RWPE2 (cell line): ENCODE measurements at regions not wholly inside any gene's neighbourhood (a gene's known extent, or its start where the extent isn't known, plus 50 kb on each side); places are given as distances from the start of the nearest gene placed in this dataset.

Source experiments
- ATAC-seq: fragments of 200-7000 bp; cut with Tn5 transposase; 3 replicates; pipeline ENCODE4 v1.9.1; 2021; ENCODE audit warnings: low read depth
- DNase-seq: peaks from one replicate; pipeline ENCODE4 v3.0.0-alpha.2; 2020; ENCODE audit warnings: low spot score
- H3K27ac ChIP-seq: fragments of 450-650 bp; 2 replicates; pipeline ENCODE4 v1.5.1; 2017; ENCODE audit warnings: mild to moderate bottlenecking; ENCODE audit not compliant: poor library complexity, severe bottlenecking
- H3K27me3 ChIP-seq: fragments of 250-450 bp; sonication (Bioruptor Pico); 2 replicates; pipeline ENCODE4 v1.5.1; 2021; ENCODE audit warnings: mild to moderate bottlenecking, moderate library complexity; ENCODE audit not compliant: insufficient read depth, poor library complexity, severe bottlenecking
- H3K36me3 ChIP-seq: fragments of 250-450 bp; sonication (Bioruptor Pico); 2 replicates; pipeline ENCODE4 v1.5.1; 2020; ENCODE audit warnings: low read depth, mild to moderate bottlenecking, moderate library complexity
- H3K4me1 ChIP-seq: fragments of 250-450 bp; sonication (Bioruptor Pico); 2 replicates; pipeline ENCODE4 v1.5.1; 2021; ENCODE audit warnings: mild to moderate bottlenecking, moderate library complexity; ENCODE audit not compliant: insufficient read depth, poor library complexity, severe bottlenecking
- H3K4me3 ChIP-seq: fragments of 250-450 bp; sonication (Bioruptor Pico); 2 replicates; pipeline ENCODE4 v1.5.1; 2021; ENCODE audit warnings: mild to moderate bottlenecking, moderate library complexity; ENCODE audit not compliant: severe bottlenecking
- H3K9me3 ChIP-seq: fragments of 250-450 bp; sonication (Bioruptor Pico); 2 replicates; pipeline ENCODE4 v1.5.1; 2021; ENCODE audit warnings: mild to moderate bottlenecking, moderate library complexity; ENCODE audit not compliant: severe bottlenecking
- TF ChIP-seq, protein P1 (sequence below): fragments of 450-650 bp; IDR thresholded peaks from one replicate; pipeline ENCODE4 v1.5.1; 2017; ENCODE audit warnings: mild to moderate bottlenecking, moderate library complexity; ENCODE audit not compliant: poor library complexity, severe bottlenecking

DNA sequence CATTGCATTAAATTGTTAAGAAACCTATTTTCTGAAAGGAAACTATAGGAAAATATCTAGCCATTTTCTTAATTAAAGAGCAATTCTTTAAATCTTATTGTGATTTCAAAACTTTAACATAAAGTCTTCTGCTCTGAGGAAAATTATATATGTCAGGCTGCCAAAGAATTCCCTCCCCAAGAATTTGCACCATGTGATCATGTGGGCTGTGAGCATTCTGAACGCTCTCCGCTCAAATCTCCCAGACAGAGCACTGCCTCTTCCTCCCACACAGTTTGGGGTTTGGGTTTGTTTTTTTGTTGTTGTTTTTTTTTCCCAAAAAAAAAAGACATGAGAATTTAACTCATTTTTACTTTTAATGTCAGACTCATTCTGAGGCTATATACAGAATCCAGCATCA lies 155.9 kb upstream of the PALMD start:
- H3K4me1 ChIP-seq: no peaks in the 10 kb centered on the region
- ATAC-seq: no peak
- no peak overlapping the region for H3K4me3 ChIP-seq
- H3K36me3 ChIP-seq: no peaks in the 10 kb centered on the region
- peaks cover 7% of the 10 kb centered on the region for H3K27me3 ChIP-seq
- H3K9me3 ChIP-seq: no peaks in the 10 kb centered on the region
- DNase-seq: no peak
- H3K27ac ChIP-seq: no peak overlapping the region
- TF ChIP-seq, protein P1, sequence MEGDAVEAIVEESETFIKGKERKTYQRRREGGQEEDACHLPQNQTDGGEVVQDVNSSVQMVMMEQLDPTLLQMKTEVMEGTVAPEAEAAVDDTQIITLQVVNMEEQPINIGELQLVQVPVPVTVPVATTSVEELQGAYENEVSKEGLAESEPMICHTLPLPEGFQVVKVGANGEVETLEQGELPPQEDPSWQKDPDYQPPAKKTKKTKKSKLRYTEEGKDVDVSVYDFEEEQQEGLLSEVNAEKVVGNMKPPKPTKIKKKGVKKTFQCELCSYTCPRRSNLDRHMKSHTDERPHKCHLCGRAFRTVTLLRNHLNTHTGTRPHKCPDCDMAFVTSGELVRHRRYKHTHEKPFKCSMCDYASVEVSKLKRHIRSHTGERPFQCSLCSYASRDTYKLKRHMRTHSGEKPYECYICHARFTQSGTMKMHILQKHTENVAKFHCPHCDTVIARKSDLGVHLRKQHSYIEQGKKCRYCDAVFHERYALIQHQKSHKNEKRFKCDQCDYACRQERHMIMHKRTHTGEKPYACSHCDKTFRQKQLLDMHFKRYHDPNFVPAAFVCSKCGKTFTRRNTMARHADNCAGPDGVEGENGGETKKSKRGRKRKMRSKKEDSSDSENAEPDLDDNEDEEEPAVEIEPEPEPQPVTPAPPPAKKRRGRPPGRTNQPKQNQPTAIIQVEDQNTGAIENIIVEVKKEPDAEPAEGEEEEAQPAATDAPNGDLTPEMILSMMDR: no peak

GRCh38 chr1:99496067-99496466 lies 149.8 kb upstream of the PALMD start:
- peak; percentile 76 for ATAC-seq
- Histone ChIP-seq H3K36me3 (no peaks in the 10 kb centered on the region), H3K9me3 (no peaks in the 10 kb centered on the region), H3K27ac (no peak overlapping the region), H3K4me1 (no peaks in the 10 kb centered on the region), H3K27me3 (no peaks in the 10 kb centered on the region), H3K4me3 (no peak overlapping the region)
- DNase-seq: no peak
- TF ChIP-seq, protein P1: no peak

GRCh38 chr1:99497690-99498089 lies 148.2 kb upstream of the PALMD start:
- Histone ChIP-seq H3K4me3 (no peak overlapping the region), H3K27ac (no peak overlapping the region), H3K4me1 (no peaks in the 10 kb centered on the region), H3K36me3 (no peaks in the 10 kb centered on the region), H3K27me3 (no peaks in the 10 kb centered on the region), H3K9me3 (no peaks in the 10 kb centered on the region)
- no peak for ATAC-seq
- TF ChIP-seq, protein P1: no peak
- no peak for DNase-seq

DNA sequence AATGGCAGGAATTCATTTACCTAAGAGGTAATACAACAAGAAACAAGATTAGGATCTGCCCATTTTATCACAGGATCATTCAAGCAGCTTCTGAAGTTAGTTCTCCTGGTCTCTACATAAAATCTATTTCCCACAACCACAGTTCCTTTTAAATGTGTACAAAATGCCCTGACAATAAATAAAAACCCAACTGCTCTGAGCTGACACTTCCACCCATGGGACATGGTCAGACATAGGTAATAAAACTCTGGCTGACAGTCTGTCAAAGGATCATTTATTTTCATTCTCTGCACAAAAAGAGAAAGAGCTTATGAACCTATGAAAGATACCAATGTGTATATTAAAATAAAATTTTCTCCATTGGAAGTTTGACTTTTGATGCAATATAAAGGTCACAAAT lies 145.4 kb upstream of the PALMD start:
- TF ChIP-seq, protein P1: no peak
- Histone ChIP-seq H3K27ac (no peak overlapping the region), H3K36me3 (no peaks in the 10 kb centered on the region), H3K4me1 (no peaks in the 10 kb centered on the region), H3K4me3 (no peak overlapping the region), H3K9me3 (no peaks in the 10 kb centered on the region), H3K27me3 (no peaks in the 10 kb centered on the region)
- ATAC-seq (no peak), DNase-seq (no peak)

- TF ChIP-seq, protein P1: no peak
- Histone ChIP-seq H3K36me3 (no peaks in the 10 kb centered on the region), H3K27me3 (no peaks in the 10 kb centered on the region), H3K4me3 (no peak overlapping the region), H3K27ac (no peak overlapping the region), H3K4me1 (no peaks in the 10 kb centered on the region), H3K9me3 (no peaks in the 10 kb centered on the region)
- ATAC-seq: no peak
- no peak for DNase-seq
Observed at GRCh38 chr1:99501871-99502270, 144.0 kb upstream of the PALMD start.
